Right ventricle myocardium superior (tissue), 1 donor: ENCODE measurements at regions not wholly inside any gene's neighbourhood (a gene's known extent, or its start where the extent isn't known, plus 50 kb on each side); places are given as distances from the start of the nearest gene placed in this dataset.
"Not testable (repeated sequence)": the region's sequence is repeated elsewhere in the genome, so short reads cannot be mapped to it uniquely, and the experiment has no call there.

Experiments
- ATAC-seq: fragments of 200-7000 bp; cut with Tn5 transposase; one replicate; pipeline ENCODE4 v1.9.1; 2020; ENCODE audit warnings: mild to moderate bottlenecking; ENCODE audit not compliant: poor library complexity
- DNase-seq: peaks from one replicate; pipeline ENCODE4 v3.0.0-alpha.2; 2020
- intact Hi-C: fragments of 100-400 bp; cut with DNase I; formaldehyde crosslinking; loops from one replicate; pipeline ENCODE4 v1.11.2; 2022
- donor health status: DM: no; HTN: yes; CAD: no; lungs with severe emphysema.

- intact Hi-C loops = loop anchor here (5.0 to 10.0 kb wide), 3 partner anchors 100 to 253 kb away; partner anchors contain the start of gene IRF2
- no peak for ATAC-seq
- no peak for DNase-seq
Observed at GRCh38 chr4:184284336-184284690, 66.6 kb upstream of the ENPP6 start.

DNA sequence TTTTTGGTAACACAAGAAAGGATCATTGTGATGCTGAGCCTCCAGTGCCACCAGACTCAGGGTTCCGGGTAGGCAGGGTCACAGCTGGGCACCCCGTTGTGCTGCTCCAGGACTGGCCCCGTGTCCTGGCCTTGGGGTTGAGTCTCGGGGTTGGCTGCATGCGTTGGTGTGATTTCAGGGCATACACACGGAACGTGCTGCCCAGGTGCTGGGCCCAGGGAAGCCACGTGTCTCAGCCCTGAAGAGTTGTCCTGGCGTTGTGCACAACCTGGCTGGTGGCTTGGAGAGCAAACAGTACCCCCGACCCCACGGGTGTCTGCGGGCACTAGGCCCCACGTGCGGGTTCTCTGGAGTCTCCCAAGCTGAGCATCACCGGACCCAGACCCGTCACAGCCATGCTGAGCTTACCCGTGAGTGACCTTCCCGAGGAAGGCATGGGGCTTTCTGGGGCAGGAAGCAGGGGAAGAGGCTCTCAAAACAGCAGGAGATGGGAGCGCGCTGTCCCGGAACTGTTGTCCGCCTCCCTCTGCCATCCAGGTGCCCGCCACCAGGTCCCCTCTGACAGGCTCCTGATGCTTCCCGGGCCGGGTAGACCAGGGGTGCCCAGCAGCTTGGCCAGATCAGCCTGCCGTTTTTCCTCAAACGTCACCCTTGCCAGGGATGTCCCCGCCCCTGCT, 66.1 kb upstream of the ENPP6 start:
- no peak for ATAC-seq
- intact Hi-C loops = loop anchor here (5.0 to 10.0 kb wide), 3 partner anchors 101 to 254 kb away; partner anchors contain the start of gene IRF2

DNA sequence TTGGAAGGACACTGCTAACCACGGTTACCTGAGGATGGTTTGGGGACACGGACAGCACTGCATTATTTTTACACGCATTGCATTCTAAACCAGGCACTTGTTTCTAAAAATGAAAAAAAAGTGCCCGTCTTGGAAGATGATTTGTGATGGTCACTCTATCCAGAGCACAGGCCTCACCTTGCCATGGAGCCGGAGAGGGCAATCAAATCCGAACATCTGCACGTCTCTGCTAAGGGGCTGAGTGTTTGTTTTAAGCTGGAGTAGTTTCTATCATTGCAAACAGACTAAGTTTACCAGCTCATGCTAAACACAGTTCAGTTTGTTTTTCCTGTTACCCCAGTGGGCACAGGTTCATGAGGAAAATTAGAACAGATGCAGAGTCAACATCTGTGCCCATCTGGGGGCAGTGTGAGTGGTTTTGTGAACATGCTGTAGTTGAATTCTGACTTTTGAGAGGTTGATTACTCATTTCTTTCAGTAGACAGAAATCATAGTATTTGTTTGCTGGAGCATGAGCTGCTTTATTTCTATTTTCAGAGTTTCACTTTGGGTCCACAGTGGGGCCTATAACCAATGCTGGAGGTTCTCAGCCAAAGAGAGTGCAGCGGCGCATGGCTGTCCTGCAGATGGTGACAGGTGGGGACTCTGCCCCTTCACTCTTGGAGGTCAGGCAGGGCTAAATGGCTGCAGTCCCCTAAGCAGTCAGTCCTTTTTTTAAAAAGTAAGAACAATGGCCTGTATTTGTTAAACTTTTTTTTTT, 65.4 kb upstream of the ENPP6 start:
- intact Hi-C loops = loop anchor here (5.0 to 10.0 kb wide), 3 partner anchors 102 to 254 kb away; partner anchors contain the start of gene IRF2
- ATAC-seq (no peak), DNase-seq (no peak)

More for the DNA sequence above, 66.1 kb upstream of the ENPP6 start:
- no peak for DNase-seq

DNA sequence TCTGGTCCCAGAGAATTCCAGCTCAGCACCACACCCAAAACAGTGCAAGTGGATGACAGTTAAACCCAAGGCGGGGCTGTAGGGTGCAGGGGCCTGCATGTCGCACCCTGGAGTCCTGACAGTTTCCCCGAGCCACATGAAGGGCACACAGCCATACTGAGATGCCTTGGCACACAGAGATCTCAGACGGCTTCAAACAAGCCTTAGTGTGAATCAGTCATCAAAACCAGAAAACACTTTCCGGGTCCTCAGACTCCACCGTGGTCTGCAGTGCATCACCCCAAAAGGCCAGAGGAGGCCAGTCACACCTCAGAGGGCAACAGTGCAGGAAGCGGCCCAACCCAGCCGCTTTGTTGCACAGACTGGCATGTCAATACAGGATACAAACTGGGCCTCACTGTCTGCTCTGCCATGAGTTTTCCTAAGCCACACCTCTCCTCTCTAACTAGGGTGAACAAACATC, 64.6 kb upstream of the ENPP6 start:
- DNase-seq = no peak
- peak; percentile 51 for ATAC-seq
- intact Hi-C loops = loop anchor here (5.0 to 10.0 kb wide), 3 partner anchors 103 to 255 kb away; partner anchors contain the start of gene IRF2

- intact Hi-C loops = loop anchor here (5.0 to 10.0 kb wide), 3 partner anchors 103 to 256 kb away; partner anchors contain the start of gene IRF2
- DNase-seq = no peak
- no peak for ATAC-seq
Observed at GRCh38 chr4:184281231-184282139, 63.8 kb upstream of the ENPP6 start.

- DNase-seq (no peak), ATAC-seq (no peak)
- intact Hi-C loops = loop anchor here (5.0 to 10.0 kb wide), 3 partner anchors 104 to 257 kb away; partner anchors contain the start of gene IRF2
Observed at GRCh38 chr4:184280591-184281071, 63.0 kb upstream of the ENPP6 start.

- DNase-seq (no peak), ATAC-seq (no peak)
- intact Hi-C loops = loop anchor here (5.0 to 10.0 kb wide), 3 partner anchors 105 to 257 kb away; partner anchors contain the start of gene IRF2
Observed at GRCh38 chr4:184280137-184280536, 62.5 kb upstream of the ENPP6 start.

DNA sequence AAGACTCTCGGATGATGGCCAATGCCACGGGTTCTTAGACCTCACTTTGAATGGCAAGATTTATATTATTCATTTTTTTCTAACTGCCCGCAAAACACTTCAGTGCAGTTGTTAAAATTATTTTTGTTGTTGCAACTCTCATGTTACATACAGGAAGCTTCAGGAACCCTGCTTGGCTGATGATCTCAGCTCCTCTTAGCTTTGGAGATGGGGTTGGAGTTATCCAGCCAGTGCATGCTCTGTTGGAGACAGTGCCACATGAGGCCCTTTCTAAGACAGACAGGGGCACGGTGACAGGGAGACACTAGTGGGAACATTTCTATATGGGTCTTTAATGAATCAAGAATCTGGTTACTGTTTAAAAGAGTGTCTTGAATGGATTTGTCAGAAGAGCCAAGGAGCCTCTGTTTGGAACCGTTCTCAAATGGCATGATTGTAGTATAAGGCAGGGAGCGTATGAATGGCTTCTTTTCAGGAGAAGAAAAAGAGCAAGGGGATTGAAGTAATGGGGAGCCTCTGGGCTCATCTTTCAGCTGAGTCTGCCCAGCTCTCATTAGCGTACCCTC, 61.9 kb upstream of the ENPP6 start:
- no peak for DNase-seq
- ATAC-seq = no peak
- intact Hi-C loops = loop anchor here (5.0 to 10.0 kb wide), 3 partner anchors 105 to 258 kb away; partner anchors contain the start of gene IRF2

- ATAC-seq, DNase-seq, intact Hi-C loops: not testable (repeated sequence)
Observed at GRCh38 chr4:184277769-184278168, 60.1 kb upstream of the ENPP6 start.

DNA sequence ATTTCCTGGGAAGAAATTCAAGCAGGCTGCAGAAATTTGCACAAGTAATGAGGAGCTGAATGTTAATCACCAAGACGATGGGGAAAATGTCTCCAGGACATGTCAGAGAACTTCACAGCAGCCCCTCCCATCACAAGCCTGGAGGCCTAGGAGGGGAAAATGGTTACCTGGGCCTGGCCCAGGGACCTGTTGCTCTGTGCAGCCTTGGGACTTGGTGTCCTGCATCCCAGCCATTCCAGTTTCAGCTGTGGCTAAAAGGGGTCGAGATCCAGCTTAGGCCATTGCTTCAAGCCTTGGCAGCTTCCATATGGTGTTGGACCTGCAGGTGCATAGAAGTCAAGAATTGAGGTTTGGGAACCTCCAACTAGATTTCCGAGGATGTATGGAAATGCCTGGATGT, 59.3 kb upstream of the ENPP6 start:
- intact Hi-C loops, ATAC-seq, DNase-seq: not testable (repeated sequence)

GRCh38 chr4:184276346-184276745, 58.7 kb upstream of the ENPP6 start:
- DNase-seq, ATAC-seq, intact Hi-C loops: not testable (repeated sequence)

DNA sequence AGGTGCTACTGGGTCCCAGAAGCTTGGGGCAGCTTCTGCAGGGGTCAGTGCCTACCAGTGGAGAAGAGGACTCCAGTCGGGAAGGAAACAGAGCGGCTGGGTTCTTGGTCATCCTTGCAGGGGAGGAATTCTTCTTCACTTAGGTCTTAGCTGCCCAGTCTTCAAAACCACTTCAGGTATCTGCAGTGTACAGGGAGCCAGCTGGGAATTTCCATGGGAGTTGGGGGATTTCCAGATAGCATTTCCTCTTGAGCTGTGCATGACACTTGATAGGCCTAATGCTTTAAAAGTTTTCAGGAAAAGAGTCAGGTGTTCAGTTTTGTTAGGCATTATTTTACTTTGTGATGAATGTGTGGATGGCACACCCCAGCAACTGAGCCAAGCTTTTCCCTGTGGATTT, 58.1 kb upstream of the ENPP6 start:
- intact Hi-C loops = no loop called here
- ATAC-seq (no peak), DNase-seq (no peak)

- ATAC-seq = peak; percentile 45
- intact Hi-C loops = no loop called here
- no peak for DNase-seq
Observed at GRCh38 chr4:184274286-184274951, 56.7 kb upstream of the ENPP6 start.

GRCh38 chr4:184273166-184274147, 55.8 kb upstream of the ENPP6 start:
- intact Hi-C loops = no loop called here
- no peak for ATAC-seq
- no peak for DNase-seq

GRCh38 chr4:184270808-184271413, 53.2 kb upstream of the ENPP6 start:
- DNase-seq (no peak), ATAC-seq (no peak)
- intact Hi-C loops = no loop called here

DNA sequence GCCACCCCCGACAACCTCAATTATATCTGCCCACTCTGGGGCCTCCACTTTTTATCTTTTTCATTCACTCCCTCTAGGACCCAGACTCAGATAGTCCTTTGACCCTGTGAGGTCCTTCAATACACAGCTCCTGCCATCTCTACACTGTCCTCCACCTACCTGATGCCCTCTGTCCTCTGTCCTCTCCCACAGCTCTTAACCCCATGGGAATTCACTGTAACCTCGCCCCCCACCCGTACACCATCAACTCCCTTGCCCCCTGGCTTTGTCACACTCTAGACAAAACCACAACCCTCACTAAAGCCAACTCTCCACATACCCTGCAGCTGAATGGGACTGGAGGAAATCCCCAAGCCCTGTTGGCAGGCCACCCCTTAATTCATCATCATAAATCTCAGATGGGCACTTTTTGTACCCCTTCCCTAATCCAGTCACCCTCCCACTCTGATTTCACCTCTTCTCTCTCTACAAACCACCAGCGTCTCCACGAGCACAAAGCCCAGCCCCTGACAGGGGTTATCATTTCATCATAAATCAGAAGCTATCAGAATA, 52.3 kb upstream of the ENPP6 start:
- DNase-seq = no peak
- ATAC-seq = no peak
- intact Hi-C loops = loop anchor here (10.0 kb wide), 1 partner anchor 375 kb away; the partner anchor contains the start of genes CASP3 and PRIMPOL
